ENCODE measurements at regions not wholly inside any gene's neighbourhood (a gene's known extent, or its start where the extent isn't known, plus 50 kb on each side); places are given as distances from the start of the nearest gene placed in this dataset.

DNA sequence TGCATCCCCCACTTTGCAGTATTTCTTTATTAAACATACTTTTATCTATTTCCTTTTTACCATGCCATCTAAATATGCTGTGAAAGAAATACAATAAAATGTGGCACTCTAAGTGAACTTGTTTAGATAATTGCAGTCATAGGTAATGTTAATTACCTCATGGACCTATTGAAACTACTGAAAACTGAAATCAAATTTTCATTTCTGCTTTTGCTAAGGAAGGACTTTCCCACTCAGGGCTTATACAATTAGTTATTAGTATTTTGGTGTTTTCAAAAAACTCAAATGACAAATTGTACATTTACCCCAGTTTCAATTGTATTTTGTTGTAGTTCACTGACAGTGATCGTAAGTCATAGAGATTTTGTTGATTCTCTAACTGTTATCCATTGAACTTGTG is 88.4 kb downstream of the ID4 start:
- TF ChIP-seq, protein P1, sequence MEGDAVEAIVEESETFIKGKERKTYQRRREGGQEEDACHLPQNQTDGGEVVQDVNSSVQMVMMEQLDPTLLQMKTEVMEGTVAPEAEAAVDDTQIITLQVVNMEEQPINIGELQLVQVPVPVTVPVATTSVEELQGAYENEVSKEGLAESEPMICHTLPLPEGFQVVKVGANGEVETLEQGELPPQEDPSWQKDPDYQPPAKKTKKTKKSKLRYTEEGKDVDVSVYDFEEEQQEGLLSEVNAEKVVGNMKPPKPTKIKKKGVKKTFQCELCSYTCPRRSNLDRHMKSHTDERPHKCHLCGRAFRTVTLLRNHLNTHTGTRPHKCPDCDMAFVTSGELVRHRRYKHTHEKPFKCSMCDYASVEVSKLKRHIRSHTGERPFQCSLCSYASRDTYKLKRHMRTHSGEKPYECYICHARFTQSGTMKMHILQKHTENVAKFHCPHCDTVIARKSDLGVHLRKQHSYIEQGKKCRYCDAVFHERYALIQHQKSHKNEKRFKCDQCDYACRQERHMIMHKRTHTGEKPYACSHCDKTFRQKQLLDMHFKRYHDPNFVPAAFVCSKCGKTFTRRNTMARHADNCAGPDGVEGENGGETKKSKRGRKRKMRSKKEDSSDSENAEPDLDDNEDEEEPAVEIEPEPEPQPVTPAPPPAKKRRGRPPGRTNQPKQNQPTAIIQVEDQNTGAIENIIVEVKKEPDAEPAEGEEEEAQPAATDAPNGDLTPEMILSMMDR (IDR thresholded peaks at IDR 0.05; ENCODE audit: low read length), result no peak
- TF ChIP-seq EZH2 (IDR thresholded peaks at IDR 0.05; ENCODE audit: borderline replicate concordance, low read length), result no peak

All from OCI-LY1 (cell line).